Naive B cell (primary cell): ENCODE measurements at regions not wholly inside any gene's neighbourhood (a gene's known extent, or its start where the extent isn't known, plus 50 kb on each side); places are given as distances from the start of the nearest gene placed in this dataset.

Source experiments
- ATAC-seq, 2 donors: fragments of 150-1000 bp; cut with Tn5 transposase; 2 replicates each; pipeline ENCODE4 v1.10.0; 2021; ENCODE audit warnings: low read depth in 2 of 2, mild to moderate bottlenecking in 2 of 2, moderate library complexity in 2 of 2
- DNase-seq: peaks from one replicate; pipeline ENCODE4 v3.0.0; 2022
- H3K27ac Mint-ChIP-seq, 6 donors: one replicate each; pipeline ENCODE4 v1.8.0; 2020 to 2022; ENCODE audit warnings: mild to moderate bottlenecking in 6 of 6, mixed read lengths in 6 of 6, moderate library complexity in 5 of 6, inconsistent platforms in 2 of 6
- H3K27me3 Mint-ChIP-seq, 3 donors: one replicate each; pipeline ENCODE4 v1.8.0; 2021 to 2022; ENCODE audit warnings: mixed read lengths in 3 of 3, mild to moderate bottlenecking in 1 of 3
- H3K36me3 Mint-ChIP-seq, 2 donors: one replicate each; pipeline ENCODE4 v1.8.0; 2020 to 2022; ENCODE audit warnings: mixed read lengths in 2 of 2, inconsistent platforms in 1 of 2, mild to moderate bottlenecking in 1 of 2
- H3K4me1 Mint-ChIP-seq, 3 donors: one replicate each; pipeline ENCODE4 v1.8.0; 2020 to 2022; ENCODE audit warnings: mixed read lengths in 3 of 3, inconsistent platforms in 1 of 3, mild to moderate bottlenecking in 1 of 3, moderate library complexity in 1 of 3
- H3K4me3 Mint-ChIP-seq, 8 donors: one replicate each; pipeline ENCODE4 v1.8.0; 2020 to 2022; ENCODE audit warnings: mild to moderate bottlenecking in 8 of 8, mixed read lengths in 8 of 8, moderate library complexity in 8 of 8, inconsistent platforms in 2 of 8
- H3K9me3 Mint-ChIP-seq, 7 donors: one replicate each; pipeline ENCODE4 v1.8.0; 2020 to 2022; ENCODE audit warnings: mixed read lengths in 7 of 7, mild to moderate bottlenecking in 5 of 7, inconsistent platforms in 2 of 7, moderate library complexity in 1 of 7

GRCh38 chr2:183919926-183920325 is 678.4 kb upstream of the ZNF804A start:
- no peak for ATAC-seq
- H3K4me1 Mint-ChIP-seq, result no peaks in the 10 kb centered on the region
- H3K9me3 Mint-ChIP-seq, result peaks cover 0 to 16% (median 7%) of the 10 kb centered on the region in 7 donors

GRCh38 chr2:183925281-183925680 is 673.0 kb upstream of the ZNF804A start:
- Mint-ChIP-seq H3K27ac (no peak overlapping the region), H3K27me3 (no peaks in the 10 kb centered on the region), H3K4me3 (no peak overlapping the region), H3K36me3 (no peaks in the 10 kb centered on the region), H3K4me1 (no peaks in the 10 kb centered on the region), H3K9me3 (peaks cover 3 to 13% (median 7%) of the 10 kb centered on the region in 7 donors)
- DNase-seq (no peak), ATAC-seq (no peak)

More at GRCh38 chr2:183919926-183920325, 678.4 kb upstream of the ZNF804A start:
- H3K36me3 Mint-ChIP-seq, result no peaks in the 10 kb centered on the region
- H3K27me3 Mint-ChIP-seq, result no peaks in the 10 kb centered on the region
- no peak for DNase-seq
- no peak overlapping the region for H3K4me3 Mint-ChIP-seq
- H3K27ac Mint-ChIP-seq, result no peak overlapping the region

GRCh38 chr2:183926433-183926832 is 671.9 kb upstream of the ZNF804A start:
- ATAC-seq (no peak), DNase-seq (no peak)
- H3K4me1 Mint-ChIP-seq, result no peaks in the 10 kb centered on the region
- peaks cover 3 to 12% (median 6%) of the 10 kb centered on the region in 7 donors for H3K9me3 Mint-ChIP-seq
- H3K27ac Mint-ChIP-seq, result no peak overlapping the region
- no peak overlapping the region for H3K4me3 Mint-ChIP-seq
- no peaks in the 10 kb centered on the region for H3K27me3 Mint-ChIP-seq
- no peaks in the 10 kb centered on the region for H3K36me3 Mint-ChIP-seq

- no peak for DNase-seq
- no peak overlapping the region for H3K4me3 Mint-ChIP-seq
- peaks cover 2 to 12% (median 5%) of the 10 kb centered on the region in 7 donors for H3K9me3 Mint-ChIP-seq
- H3K27ac Mint-ChIP-seq, result no peak overlapping the region
- H3K36me3 Mint-ChIP-seq, result no peaks in the 10 kb centered on the region
- H3K4me1 Mint-ChIP-seq, result no peaks in the 10 kb centered on the region
- ATAC-seq, result no peak
- H3K27me3 Mint-ChIP-seq, result no peaks in the 10 kb centered on the region
Observed at GRCh38 chr2:183927406-183928325, 670.7 kb upstream of the ZNF804A start.

- ATAC-seq, result no peak
- H3K27ac Mint-ChIP-seq, result no peak overlapping the region
- no peak for DNase-seq
- no peak overlapping the region for H3K4me3 Mint-ChIP-seq
- peaks cover 0 to 8% of the 10 kb centered on the region in 2 donors for H3K36me3 Mint-ChIP-seq
- H3K9me3 Mint-ChIP-seq, result peaks cover 3 to 25% (median 12%) of the 10 kb centered on the region in 7 donors
- no peaks in the 10 kb centered on the region for H3K4me1 Mint-ChIP-seq
- H3K27me3 Mint-ChIP-seq, result no peaks in the 10 kb centered on the region
Observed at GRCh38 chr2:183935005-183935404, 663.3 kb upstream of the ZNF804A start.

- peaks cover 3 to 30% (median 14%) of the 10 kb centered on the region in 7 donors for H3K9me3 Mint-ChIP-seq
- H3K4me3 Mint-ChIP-seq, result no peak overlapping the region
- H3K4me1 Mint-ChIP-seq, result no peaks in the 10 kb centered on the region
- no peak overlapping the region for H3K27ac Mint-ChIP-seq
- ATAC-seq, result no peak
- H3K36me3 Mint-ChIP-seq, result peaks cover 0 to 8% of the 10 kb centered on the region in 2 donors
- H3K27me3 Mint-ChIP-seq, result no peaks in the 10 kb centered on the region
- DNase-seq, result no peak
Observed at GRCh38 chr2:183937220-183937619, 661.1 kb upstream of the ZNF804A start.

GRCh38 chr2:183946193-183946592 is 652.1 kb upstream of the ZNF804A start:
- Mint-ChIP-seq H3K4me1 (no peaks in the 10 kb centered on the region), H3K27me3 (no peaks in the 10 kb centered on the region), H3K36me3 (no peaks in the 10 kb centered on the region), H3K9me3 (peaks cover 0 to 6% (median 4%) of the 10 kb centered on the region in 7 donors), H3K4me3 (no peak overlapping the region), H3K27ac (no peak overlapping the region)
- DNase-seq (no peak), ATAC-seq (no peak)

- Mint-ChIP-seq H3K27ac (no peak overlapping the region), H3K27me3 (no peaks in the 10 kb centered on the region)
Observed at GRCh38 chr2:183948861-183949260, 649.5 kb upstream of the ZNF804A start.

GRCh38 chr2:183950673-183951072 is 647.7 kb upstream of the ZNF804A start:
- H3K4me1 Mint-ChIP-seq, result no peaks in the 10 kb centered on the region
- peaks cover 0 to 5% (median 1%) of the 10 kb centered on the region in 7 donors for H3K9me3 Mint-ChIP-seq
- no peak overlapping the region for H3K4me3 Mint-ChIP-seq
- DNase-seq (no peak), ATAC-seq (no peak)
- no peak overlapping the region for H3K27ac Mint-ChIP-seq
- no peaks in the 10 kb centered on the region for H3K36me3 Mint-ChIP-seq
- no peaks in the 10 kb centered on the region for H3K27me3 Mint-ChIP-seq

More at GRCh38 chr2:183948861-183949260, 649.5 kb upstream of the ZNF804A start:
- no peaks in the 10 kb centered on the region for H3K4me1 Mint-ChIP-seq
- DNase-seq (no peak), ATAC-seq (no peak)
- no peaks in the 10 kb centered on the region for H3K36me3 Mint-ChIP-seq
- no peak overlapping the region for H3K4me3 Mint-ChIP-seq
- peaks cover 0 to 5% (median 1%) of the 10 kb centered on the region in 7 donors for H3K9me3 Mint-ChIP-seq

- H3K9me3 Mint-ChIP-seq, result peaks cover 0 to 5% (median 1%) of the 10 kb centered on the region in 7 donors
- H3K27me3 Mint-ChIP-seq, result no peaks in the 10 kb centered on the region
- DNase-seq, result no peak
- H3K4me1 Mint-ChIP-seq, result no peaks in the 10 kb centered on the region
- no peak overlapping the region for H3K27ac Mint-ChIP-seq
- no peak for ATAC-seq
- H3K4me3 Mint-ChIP-seq, result no peak overlapping the region
- no peaks in the 10 kb centered on the region for H3K36me3 Mint-ChIP-seq
Observed at GRCh38 chr2:183951630-183952029, 646.7 kb upstream of the ZNF804A start.

- no peak for ATAC-seq
- no peak overlapping the region for H3K4me3 Mint-ChIP-seq
- no peak overlapping the region for H3K27ac Mint-ChIP-seq
- no peaks in the 10 kb centered on the region for H3K4me1 Mint-ChIP-seq
- DNase-seq, result no peak
- no peaks in the 10 kb centered on the region for H3K27me3 Mint-ChIP-seq
- peaks cover 0 to 5% (median 2%) of the 10 kb centered on the region in 7 donors for H3K9me3 Mint-ChIP-seq
- H3K36me3 Mint-ChIP-seq, result no peaks in the 10 kb centered on the region
Observed at GRCh38 chr2:183952741-183953140, 645.6 kb upstream of the ZNF804A start.

GRCh38 chr2:183963609-183964008 is 634.7 kb upstream of the ZNF804A start:
- Mint-ChIP-seq H3K9me3 (peaks cover 0 to 13% (median 2%) of the 10 kb centered on the region in 7 donors), H3K4me1 (no peaks in the 10 kb centered on the region), H3K4me3 (no peak overlapping the region), H3K27ac (no peak overlapping the region), H3K36me3 (no peaks in the 10 kb centered on the region), H3K27me3 (no peaks in the 10 kb centered on the region)
- ATAC-seq, result no peak
- no peak for DNase-seq

GRCh38 chr2:183964565-183964964 is 633.8 kb upstream of the ZNF804A start:
- Mint-ChIP-seq H3K9me3 (peaks cover 0 to 13% (median 2%) of the 10 kb centered on the region in 7 donors), H3K4me3 (no peak overlapping the region), H3K4me1 (no peaks in the 10 kb centered on the region), H3K27me3 (no peaks in the 10 kb centered on the region), H3K27ac (no peak overlapping the region), H3K36me3 (no peaks in the 10 kb centered on the region)
- ATAC-seq (no peak), DNase-seq (no peak)

GRCh38 chr2:183967756-183968155 is 630.6 kb upstream of the ZNF804A start:
- Mint-ChIP-seq H3K4me3 (no peak overlapping the region), H3K9me3 (peaks cover 0 to 13% (median 4%) of the 10 kb centered on the region in 7 donors), H3K36me3 (no peaks in the 10 kb centered on the region), H3K27me3 (no peaks in the 10 kb centered on the region), H3K4me1 (no peaks in the 10 kb centered on the region), H3K27ac (no peak overlapping the region)
- no peak for ATAC-seq
- DNase-seq, result no peak
